Chondrocyte (in vitro differentiated cells): ENCODE measurements at regions not wholly inside any gene's neighbourhood (a gene's known extent, or its start where the extent isn't known, plus 50 kb on each side); places are given as distances from the start of the nearest gene placed in this dataset.

Experiments used
- DNase-seq: peaks from one replicate; pipeline ENCODE4 v3.0.0; 2021; ENCODE audit warnings: mixed read lengths, low spot score
- H3K27ac Mint-ChIP-seq: one replicate; pipeline ENCODE4 v1.8.0; 2021; ENCODE audit warnings: mild to moderate bottlenecking, moderate library complexity, mixed read lengths; ENCODE audit not compliant: unreplicated experiment
- H3K27me3 Mint-ChIP-seq: 2 replicates; pipeline ENCODE4 v1.8.0; 2021; ENCODE audit warnings: low read depth, mixed read lengths
- H3K36me3 Mint-ChIP-seq: 2 replicates; pipeline ENCODE4 v1.8.0; 2021; ENCODE audit warnings: low read depth, mixed read lengths
- H3K4me1 Mint-ChIP-seq: 2 replicates; pipeline ENCODE4 v1.8.0; 2021; ENCODE audit warnings: low read depth, mild to moderate bottlenecking, mixed read lengths
- H3K4me3 Mint-ChIP-seq: one replicate; pipeline ENCODE4 v1.8.0; 2021; ENCODE audit warnings: mild to moderate bottlenecking, moderate library complexity, mixed read lengths; ENCODE audit not compliant: unreplicated experiment
- H3K9me3 Mint-ChIP-seq: 2 replicates; pipeline ENCODE4 v1.8.0; 2021; ENCODE audit warnings: low read depth, mixed read lengths
- TF ChIP-seq, protein P1 (sequence below): fragments of 200-600 bp; sonication (generic); IDR thresholded peaks from 2 replicates; pipeline ENCODE4 v1.5.0; 2021; ENCODE audit warnings: antibody characterized with exemption, mild to moderate bottlenecking, moderate library complexity

GRCh38 chr2:220163486-220163885 lies 536.1 kb downstream of the SLC4A3 start:
- H3K4me1 Mint-ChIP-seq, result no peaks in the 10 kb centered on the region

DNA sequence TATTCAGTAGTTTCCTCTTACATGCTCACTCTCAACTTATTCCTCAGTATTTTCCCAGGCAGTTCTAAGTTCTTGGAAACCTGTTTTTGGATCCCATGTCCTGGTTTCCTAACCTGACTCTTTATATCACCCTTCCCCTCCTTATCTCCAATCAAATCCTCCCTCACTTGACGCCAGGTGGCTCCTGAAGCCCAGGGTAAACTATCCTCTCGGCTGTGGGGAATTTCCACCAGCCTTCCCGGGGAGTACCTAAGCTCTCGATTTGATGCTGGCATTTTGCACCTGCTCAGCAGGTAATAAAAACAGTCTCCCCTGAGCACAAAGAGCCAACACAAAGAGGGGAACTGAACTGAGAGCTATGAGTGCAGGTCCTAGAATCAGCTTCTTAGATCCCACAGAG lies 538.0 kb downstream of the SLC4A3 start:
- Mint-ChIP-seq H3K4me3 (no peak overlapping the region), H3K27me3 (no peaks in the 10 kb centered on the region)
- no peak for DNase-seq

More at GRCh38 chr2:220163486-220163885, 536.1 kb downstream of the SLC4A3 start:
- TF ChIP-seq, protein P1, sequence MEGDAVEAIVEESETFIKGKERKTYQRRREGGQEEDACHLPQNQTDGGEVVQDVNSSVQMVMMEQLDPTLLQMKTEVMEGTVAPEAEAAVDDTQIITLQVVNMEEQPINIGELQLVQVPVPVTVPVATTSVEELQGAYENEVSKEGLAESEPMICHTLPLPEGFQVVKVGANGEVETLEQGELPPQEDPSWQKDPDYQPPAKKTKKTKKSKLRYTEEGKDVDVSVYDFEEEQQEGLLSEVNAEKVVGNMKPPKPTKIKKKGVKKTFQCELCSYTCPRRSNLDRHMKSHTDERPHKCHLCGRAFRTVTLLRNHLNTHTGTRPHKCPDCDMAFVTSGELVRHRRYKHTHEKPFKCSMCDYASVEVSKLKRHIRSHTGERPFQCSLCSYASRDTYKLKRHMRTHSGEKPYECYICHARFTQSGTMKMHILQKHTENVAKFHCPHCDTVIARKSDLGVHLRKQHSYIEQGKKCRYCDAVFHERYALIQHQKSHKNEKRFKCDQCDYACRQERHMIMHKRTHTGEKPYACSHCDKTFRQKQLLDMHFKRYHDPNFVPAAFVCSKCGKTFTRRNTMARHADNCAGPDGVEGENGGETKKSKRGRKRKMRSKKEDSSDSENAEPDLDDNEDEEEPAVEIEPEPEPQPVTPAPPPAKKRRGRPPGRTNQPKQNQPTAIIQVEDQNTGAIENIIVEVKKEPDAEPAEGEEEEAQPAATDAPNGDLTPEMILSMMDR, result no peak
- Mint-ChIP-seq H3K36me3 (peaks cover 5% of the 10 kb centered on the region), H3K27ac (no peak overlapping the region), H3K4me3 (no peak overlapping the region), H3K27me3 (no peaks in the 10 kb centered on the region), H3K9me3 (peaks cover 7% of the 10 kb centered on the region)
- no peak for DNase-seq

DNA sequence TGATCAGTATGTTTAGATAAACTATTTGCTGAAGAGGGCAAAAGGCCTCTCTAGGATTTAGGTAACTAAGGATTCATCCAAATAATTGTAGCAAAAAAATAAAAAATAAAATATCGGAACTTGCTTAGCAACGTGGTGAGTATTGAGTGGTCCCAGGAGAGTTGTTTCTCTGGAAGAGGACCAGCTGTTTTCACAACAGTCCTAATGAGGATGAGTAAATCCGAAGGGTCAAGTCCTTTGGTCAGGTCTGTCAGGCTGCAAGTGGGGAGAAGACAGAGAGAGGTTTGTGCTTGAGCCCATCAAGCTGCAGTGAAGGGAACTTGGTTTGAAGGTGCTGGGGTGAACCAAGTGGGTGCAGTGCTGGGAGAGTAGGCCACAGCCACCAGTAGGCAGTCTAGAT lies 539.2 kb downstream of the SLC4A3 start:
- Mint-ChIP-seq H3K9me3 (no peaks in the 10 kb centered on the region), H3K27ac (no peak overlapping the region), H3K4me1 (no peaks in the 10 kb centered on the region), H3K4me3 (no peak overlapping the region), H3K27me3 (no peaks in the 10 kb centered on the region), H3K36me3 (peaks cover 2% of the 10 kb centered on the region)
- TF ChIP-seq, protein P1, result no peak
- no peak for DNase-seq

More for the DNA sequence above, 538.0 kb downstream of the SLC4A3 start:
- H3K4me1 Mint-ChIP-seq, result no peaks in the 10 kb centered on the region
- peaks cover 7% of the 10 kb centered on the region for H3K9me3 Mint-ChIP-seq
- no peak overlapping the region for H3K27ac Mint-ChIP-seq
- H3K36me3 Mint-ChIP-seq, result peaks cover 3% of the 10 kb centered on the region
- TF ChIP-seq, protein P1, result no peak

DNA sequence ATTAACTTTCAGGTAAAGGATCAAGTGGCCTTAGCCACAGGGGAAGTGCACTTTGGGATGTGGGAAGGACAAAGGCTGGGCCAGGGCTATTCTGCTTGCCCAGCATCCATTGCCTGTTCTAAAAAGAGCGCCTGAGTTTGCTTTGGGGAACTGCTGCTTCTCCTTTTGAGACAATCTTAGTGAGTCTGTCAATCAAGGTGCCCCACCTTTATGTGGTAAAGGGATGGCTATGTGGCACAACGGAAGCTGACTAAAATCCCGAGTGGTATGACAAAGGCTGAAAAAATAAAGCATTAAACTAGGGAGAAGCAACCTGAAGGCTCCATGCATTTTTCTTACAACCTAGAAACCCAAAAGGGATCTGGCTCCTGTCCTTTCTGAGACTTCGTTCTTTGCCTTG lies 540.5 kb downstream of the SLC4A3 start:
- Mint-ChIP-seq H3K4me3 (no peak overlapping the region), H3K4me1 (no peaks in the 10 kb centered on the region)
- TF ChIP-seq, protein P1, result no peak

GRCh38 chr2:220168891-220169546 lies 541.6 kb downstream of the SLC4A3 start:
- H3K27me3 Mint-ChIP-seq, result no peaks in the 10 kb centered on the region
- no peaks in the 10 kb centered on the region for H3K4me1 Mint-ChIP-seq
- TF ChIP-seq, protein P1, result no peak
- peaks cover 2% of the 10 kb centered on the region for H3K36me3 Mint-ChIP-seq
- H3K4me3 Mint-ChIP-seq, result no peak overlapping the region
- no peak for DNase-seq
- no peak overlapping the region for H3K27ac Mint-ChIP-seq
- no peaks in the 10 kb centered on the region for H3K9me3 Mint-ChIP-seq

More for the DNA sequence above, 540.5 kb downstream of the SLC4A3 start:
- peaks cover 2% of the 10 kb centered on the region for H3K36me3 Mint-ChIP-seq
- no peaks in the 10 kb centered on the region for H3K27me3 Mint-ChIP-seq
- no peak overlapping the region for H3K27ac Mint-ChIP-seq
- no peak for DNase-seq
- H3K9me3 Mint-ChIP-seq, result no peaks in the 10 kb centered on the region
